ENCODE measurements at regions not wholly inside any gene's neighbourhood (a gene's known extent, or its start where the extent isn't known, plus 50 kb on each side); places are given as distances from the start of the nearest gene placed in this dataset.
"Not testable (repeated sequence)": the region's sequence is repeated elsewhere in the genome, so short reads cannot be mapped to it uniquely, and the experiment has no call there.

DNA sequence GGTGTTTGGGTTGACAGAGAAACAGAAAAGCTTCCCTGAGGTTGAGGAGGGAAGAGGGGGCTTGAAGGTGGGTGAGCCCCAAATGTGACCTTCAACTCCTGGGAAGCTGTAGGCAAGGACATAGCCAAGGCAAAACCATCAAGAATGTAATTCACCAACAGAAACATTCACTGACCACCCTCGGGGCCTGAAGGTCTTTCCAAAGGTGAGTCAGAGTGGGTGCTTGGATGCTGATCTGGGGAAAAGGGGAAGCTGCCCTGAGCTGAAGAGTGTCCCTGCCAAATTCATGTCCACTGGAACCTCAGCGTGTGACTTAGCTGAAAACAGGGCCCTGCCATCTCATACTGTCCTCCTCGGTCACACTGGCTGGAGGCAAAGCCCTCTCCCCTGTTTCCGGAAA, 234.2 kb upstream of the SULF2 start:
- no peak for DNase-seq
- H3K9me3 ChIP-seq: no peaks in the 10 kb centered on the region
- H3K27me3 ChIP-seq: no peaks in the 10 kb centered on the region
- no peaks in the 10 kb centered on the region for H3K36me3 ChIP-seq (replicated peaks in 1 of 2; ENCODE audit: insufficient read depth in 1 of 2, low read depth in 2 of 2)
- H3K4me3 ChIP-seq: no peak overlapping the region
- no peaks in the 10 kb centered on the region for H3K4me1 ChIP-seq
- TF ChIP-seq, protein P1, sequence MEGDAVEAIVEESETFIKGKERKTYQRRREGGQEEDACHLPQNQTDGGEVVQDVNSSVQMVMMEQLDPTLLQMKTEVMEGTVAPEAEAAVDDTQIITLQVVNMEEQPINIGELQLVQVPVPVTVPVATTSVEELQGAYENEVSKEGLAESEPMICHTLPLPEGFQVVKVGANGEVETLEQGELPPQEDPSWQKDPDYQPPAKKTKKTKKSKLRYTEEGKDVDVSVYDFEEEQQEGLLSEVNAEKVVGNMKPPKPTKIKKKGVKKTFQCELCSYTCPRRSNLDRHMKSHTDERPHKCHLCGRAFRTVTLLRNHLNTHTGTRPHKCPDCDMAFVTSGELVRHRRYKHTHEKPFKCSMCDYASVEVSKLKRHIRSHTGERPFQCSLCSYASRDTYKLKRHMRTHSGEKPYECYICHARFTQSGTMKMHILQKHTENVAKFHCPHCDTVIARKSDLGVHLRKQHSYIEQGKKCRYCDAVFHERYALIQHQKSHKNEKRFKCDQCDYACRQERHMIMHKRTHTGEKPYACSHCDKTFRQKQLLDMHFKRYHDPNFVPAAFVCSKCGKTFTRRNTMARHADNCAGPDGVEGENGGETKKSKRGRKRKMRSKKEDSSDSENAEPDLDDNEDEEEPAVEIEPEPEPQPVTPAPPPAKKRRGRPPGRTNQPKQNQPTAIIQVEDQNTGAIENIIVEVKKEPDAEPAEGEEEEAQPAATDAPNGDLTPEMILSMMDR (IDR thresholded peaks at IDR 0.05): no peak
- no peak for TF ChIP-seq POLR2A (IDR thresholded peaks at IDR 0.05)
- intact Hi-C loops (cut with DNase I): no loop called here
- 56 to 85% methylated on average over 4 of the region's 4 CpGs for WGBS, 2 donors
- no peak overlapping the region for H3K27ac ChIP-seq
- ATAC-seq: no peak

DNA sequence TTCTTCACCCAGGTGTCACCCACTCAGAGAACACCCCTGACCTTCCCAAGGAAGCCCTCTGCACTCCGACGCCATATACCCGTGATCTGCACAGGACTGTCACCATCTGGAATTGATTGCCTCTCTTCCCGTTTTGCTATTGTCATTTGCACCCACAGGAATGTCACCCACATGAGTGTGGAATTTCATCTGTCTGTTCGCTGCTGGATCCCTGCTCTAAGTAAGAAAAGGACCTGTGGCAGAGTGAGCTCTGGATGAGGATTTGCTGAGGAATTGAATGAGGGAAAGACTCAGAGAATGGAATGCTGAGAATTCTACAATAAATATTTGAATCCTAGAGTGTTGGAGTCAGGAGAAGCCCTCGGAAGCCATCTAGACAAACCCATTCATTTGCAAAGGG, 233.6 kb upstream of the SULF2 start:
- H3K27me3 ChIP-seq; H3K4me3 ChIP-seq; intact Hi-C loops (cut with DNase I); H3K4me1 ChIP-seq; DNase-seq; H3K27ac ChIP-seq; H3K9me3 ChIP-seq; H3K36me3 ChIP-seq (replicated peaks in 1 of 2; ENCODE audit: insufficient read depth in 1 of 2, low read depth in 2 of 2); ATAC-seq: not testable (repeated sequence)
- 37 to 50% methylated on average over 6 of the region's 6 CpGs for WGBS, 2 donors

GRCh38 chr20:48017992-48018391, 232.7 kb upstream of the SULF2 start:
- no peak for DNase-seq
- no peak for ATAC-seq
- Histone ChIP-seq H3K27me3 (no peaks in the 10 kb centered on the region), H3K9me3 (no peaks in the 10 kb centered on the region), H3K36me3 (replicated peaks in 1 of 2; ENCODE audit: insufficient read depth in 1 of 2, low read depth in 2 of 2) (no peaks in the 10 kb centered on the region), H3K4me1 (no peaks in the 10 kb centered on the region), H3K4me3 (no peak overlapping the region), H3K27ac (no peak overlapping the region)
- 42 to 59% methylated on average over 2 to 4 of the region's 4 CpGs for WGBS, 2 donors
- intact Hi-C loops (cut with DNase I): no loop called here
- TF ChIP-seq, protein P1 (IDR thresholded peaks at IDR 0.05): no peak
- no peak for TF ChIP-seq POLR2A (IDR thresholded peaks at IDR 0.05)

GRCh38 chr20:48017509-48017908, 232.2 kb upstream of the SULF2 start:
- no peak for TF ChIP-seq POLR2A (IDR thresholded peaks at IDR 0.05)
- TF ChIP-seq, protein P1 (IDR thresholded peaks at IDR 0.05): no peak
- Histone ChIP-seq H3K4me3 (no peak overlapping the region), H3K27ac (no peak overlapping the region), H3K4me1 (no peaks in the 10 kb centered on the region), H3K27me3 (no peaks in the 10 kb centered on the region), H3K36me3 (replicated peaks in 1 of 2; ENCODE audit: insufficient read depth in 1 of 2, low read depth in 2 of 2) (no peaks in the 10 kb centered on the region), H3K9me3 (peaks cover 0 to 4% (median 0%) of the 10 kb centered on the region in 3 donors)
- WGBS, 2 donors: 61 to 62% methylated on average over 2 of the region's 2 CpGs
- intact Hi-C loops (cut with DNase I): no loop called here
- ATAC-seq (no peak), DNase-seq (no peak)

GRCh38 chr20:48015943-48016723, 230.9 kb upstream of the SULF2 start:
- Histone ChIP-seq H3K4me1 (no peaks in the 10 kb centered on the region), H3K9me3 (peaks cover 0 to 12% (median 0%) of the 10 kb centered on the region in 3 donors), H3K27me3 (no peaks in the 10 kb centered on the region), H3K36me3 (replicated peaks in 1 of 2; ENCODE audit: insufficient read depth in 1 of 2, low read depth in 2 of 2) (no peaks in the 10 kb centered on the region), H3K27ac (no peak overlapping the region), H3K4me3 (no peak overlapping the region)
- 42 to 56% methylated on average over 8 to 11 of the region's 11 CpGs for WGBS, 2 donors
- no peak for ATAC-seq
- TF ChIP-seq, protein P1 (IDR thresholded peaks at IDR 0.05): no peak
- TF ChIP-seq POLR2A (IDR thresholded peaks at IDR 0.05): no peak
- no peak for DNase-seq
- intact Hi-C loops (cut with DNase I): no loop called here

Measured in body of pancreas (tissue), 4 donors.